Cardiac muscle cell (in vitro differentiated cells and primary cell): ENCODE measurements at regions not wholly inside any gene's neighbourhood (a gene's known extent, or its start where the extent isn't known, plus 50 kb on each side); places are given as distances from the start of the nearest gene placed in this dataset.
A peak's percentile ranks its signal among the peaks of the same experiment; 100 is the strongest.

Experiments
- DNase-seq, 2 donors: peaks; one replicate each; pipeline versions ENCODE4 v3.0.0 to v3.0.0-alpha.2; 2010 to 2017; ENCODE audit warnings: low read depth in 1 of 2, low spot score in 1 of 2
- H3K27ac ChIP-seq: fragments of 200-600 bp; sonication (generic); 2 replicates; pipeline ENCODE4 v1.5.1; 2016
- H3K27me3 ChIP-seq: fragments of 200-600 bp; sonication (generic); 2 replicates; pipeline ENCODE4 v1.6.0; 2016; ENCODE audit warnings: control low read depth
- H3K36me3 ChIP-seq: fragments of 200-600 bp; sonication (generic); 2 replicates; pipeline ENCODE4 v1.5.1; 2016; ENCODE audit warnings: control low read depth
- H3K4me1 ChIP-seq: fragments of 200-600 bp; sonication (generic); 2 replicates; pipeline ENCODE4 v1.8.1; 2017; ENCODE audit warnings: low read depth, mild to moderate bottlenecking, mixed run types
- H3K4me3 ChIP-seq: fragments of 200-600 bp; sonication (generic); 2 replicates; pipeline ENCODE4 v1.5.1; 2016; ENCODE audit warnings: mild to moderate bottlenecking
- H3K9me3 ChIP-seq: fragments of 200-600 bp; sonication (generic); 2 replicates; pipeline ENCODE4 v1.5.1; 2017; ENCODE audit warnings: low read depth, mild to moderate bottlenecking, control low read depth
- CTCF ChIP-seq: IDR thresholded peaks from 2 replicates; pipeline ENCODE4 v1.5.1; 2012; ENCODE audit warnings: low read depth, mild to moderate bottlenecking, low read length

DNA sequence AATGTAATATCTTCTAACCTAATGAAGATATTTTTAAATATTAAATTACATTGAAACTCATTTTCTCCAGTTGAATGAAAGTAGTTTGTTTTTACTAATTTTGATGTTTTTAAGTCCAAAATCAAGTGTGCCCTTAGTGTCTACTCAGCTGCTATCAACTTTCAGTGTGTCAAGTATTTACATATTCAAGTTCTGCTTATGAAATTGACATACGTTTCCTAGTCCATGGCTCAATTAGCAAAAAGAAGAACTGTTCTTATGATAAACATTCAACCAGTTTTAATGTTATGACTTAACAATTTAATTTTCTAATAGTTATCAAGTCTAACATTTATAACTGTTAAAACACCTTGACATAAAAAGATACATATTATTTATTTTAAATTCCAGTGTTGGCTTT is 137.1 kb downstream of the DUSP6 start:
- TF ChIP-seq CTCF = no peak
- H3K27ac ChIP-seq = no peak overlapping the region
- H3K27me3 ChIP-seq = no peaks in the 10 kb centered on the region
- DNase-seq = no peak
- no peak overlapping the region for H3K4me3 ChIP-seq
- H3K9me3 ChIP-seq = no peaks in the 10 kb centered on the region
- H3K4me1 ChIP-seq = no peaks in the 10 kb centered on the region
- H3K36me3 ChIP-seq = no peaks in the 10 kb centered on the region

DNA sequence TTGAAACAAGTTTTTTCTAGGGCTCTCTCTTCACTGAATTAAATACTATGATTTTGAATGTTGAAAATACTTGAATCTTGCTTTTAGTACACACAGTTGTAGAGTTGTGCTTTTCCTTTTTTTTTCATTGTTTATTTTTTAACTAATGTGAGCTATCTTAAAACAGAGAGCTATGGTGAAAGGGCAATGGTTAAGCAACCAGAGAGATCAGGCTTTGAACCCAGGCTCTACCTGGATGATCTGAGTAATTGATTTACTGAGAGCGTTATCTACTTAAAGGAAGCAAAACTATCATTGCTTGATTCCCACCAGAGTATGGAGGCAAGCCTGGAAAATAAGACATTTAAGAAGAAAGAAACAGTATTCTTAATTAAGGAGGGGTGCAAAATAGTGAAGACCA is 138.6 kb downstream of the DUSP6 start:
- Histone ChIP-seq H3K4me1 (peaks cover 14% of the 10 kb centered on the region), H3K9me3 (no peaks in the 10 kb centered on the region), H3K27me3 (no peaks in the 10 kb centered on the region), H3K4me3 (no peak overlapping the region), H3K27ac (no peak overlapping the region), H3K36me3 (no peaks in the 10 kb centered on the region)
- no peak for DNase-seq
- TF ChIP-seq CTCF = no peak

DNA sequence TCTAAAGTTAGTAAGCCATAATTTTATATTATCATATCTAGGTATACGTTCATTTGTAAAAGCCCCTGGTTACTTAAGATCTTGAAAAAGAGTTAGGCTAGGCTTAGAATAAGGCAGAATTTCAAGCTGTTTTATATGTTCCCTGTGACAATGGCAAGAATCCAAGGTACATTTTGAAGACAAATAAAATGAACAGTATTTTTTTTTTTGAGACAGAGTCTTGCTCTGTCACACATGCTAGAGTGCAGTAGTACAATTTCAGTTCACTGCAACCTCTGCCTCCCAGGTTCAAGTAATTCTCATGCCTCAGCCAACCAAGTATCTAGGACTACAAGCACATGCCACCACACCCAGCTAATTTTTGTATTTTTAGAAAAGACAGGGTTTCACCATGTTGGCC is 139.2 kb downstream of the DUSP6 start:
- H3K4me3 ChIP-seq = no peak overlapping the region
- no peak for DNase-seq
- no peaks in the 10 kb centered on the region for H3K9me3 ChIP-seq
- H3K36me3 ChIP-seq = no peaks in the 10 kb centered on the region
- no peak overlapping the region for H3K27ac ChIP-seq
- TF ChIP-seq CTCF = no peak
- H3K4me1 ChIP-seq = peaks cover 18% of the 10 kb centered on the region
- H3K27me3 ChIP-seq = no peaks in the 10 kb centered on the region

- Histone ChIP-seq H3K4me3 (no peak overlapping the region), H3K27ac (no peak overlapping the region), H3K36me3 (no peaks in the 10 kb centered on the region), H3K4me1 (peaks cover 18% of the 10 kb centered on the region), H3K27me3 (no peaks in the 10 kb centered on the region), H3K9me3 (no peaks in the 10 kb centered on the region)
- peak in 1 of 2 donors; percentile 54 for DNase-seq
- no peak for TF ChIP-seq CTCF
Observed at GRCh38 chr12:89212339-89212771, 139.9 kb downstream of the DUSP6 start.

- Histone ChIP-seq H3K9me3 (no peaks in the 10 kb centered on the region), H3K4me3 (no peak overlapping the region), H3K27me3 (no peaks in the 10 kb centered on the region), H3K36me3 (no peaks in the 10 kb centered on the region), H3K27ac (no peak overlapping the region), H3K4me1 (peaks cover 18% of the 10 kb centered on the region)
- no peak for DNase-seq
- no peak for TF ChIP-seq CTCF
Observed at GRCh38 chr12:89211456-89211855, 140.8 kb downstream of the DUSP6 start.

- Histone ChIP-seq H3K4me3 (no peak overlapping the region), H3K36me3 (no peaks in the 10 kb centered on the region), H3K27ac (no peak overlapping the region), H3K27me3 (no peaks in the 10 kb centered on the region), H3K4me1 (peaks cover 25% of the 10 kb centered on the region), H3K9me3 (no peaks in the 10 kb centered on the region)
- no peak for DNase-seq
- TF ChIP-seq CTCF = no peak
Observed at GRCh38 chr12:89210277-89210676, 142.0 kb downstream of the DUSP6 start.
